HG03342 (cell line): ENCODE measurements at regions not wholly inside any gene's neighbourhood (a gene's known extent, or its start where the extent isn't known, plus 50 kb on each side); places are given as distances from the start of the nearest gene placed in this dataset.
A peak's percentile ranks its signal among the peaks of the same experiment; 100 is the strongest.

Experiments
- ATAC-seq: cut with Tn5 transposase; IDR thresholded peaks from one replicate; pipeline ENCODE4 v1.9.1; 2021; ENCODE audit warnings: mild to moderate bottlenecking, moderate library complexity; ENCODE audit not compliant: unreplicated experiment

DNA sequence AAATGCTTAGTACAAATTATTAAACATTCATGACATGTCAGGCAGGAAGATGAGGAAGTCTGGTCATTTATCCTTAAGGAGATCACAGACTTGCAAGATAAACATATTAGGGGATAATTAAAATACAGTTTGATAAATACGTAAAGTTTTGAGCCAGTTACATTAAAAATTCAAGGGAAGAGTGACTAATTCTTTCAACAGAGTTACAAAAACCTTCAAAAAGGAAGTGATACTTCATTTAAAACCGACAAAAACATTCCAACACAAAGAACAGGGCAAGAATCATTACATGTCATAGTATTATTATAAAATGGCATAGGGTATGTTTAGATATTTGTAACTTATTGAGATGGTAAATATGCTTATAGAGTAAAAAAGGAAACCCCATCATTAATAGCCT, 636.0 kb downstream of the NR4A2 start:
- no peak for ATAC-seq

GRCh38 chr2:155695505-155695904, 637.0 kb downstream of the NR4A2 start:
- ATAC-seq: no peak

DNA sequence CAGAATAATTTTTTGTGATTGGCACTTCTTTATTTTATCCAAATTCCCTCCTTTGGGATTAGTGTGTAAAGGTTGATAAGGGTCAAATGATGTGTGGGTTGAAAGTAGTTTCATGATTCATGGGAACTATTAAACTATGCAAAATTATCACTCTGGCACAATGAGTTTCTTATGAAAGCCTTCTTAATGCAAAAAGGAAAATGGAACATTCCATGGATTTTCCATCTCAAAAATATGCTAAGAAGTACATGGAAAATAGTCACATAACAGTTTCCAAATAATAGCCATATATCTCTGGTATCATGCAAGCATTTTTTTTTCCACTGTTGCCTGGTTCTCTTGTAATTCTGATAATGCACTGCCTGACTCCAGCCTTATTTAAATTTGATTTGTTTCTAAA, 639.7 kb downstream of the NR4A2 start:
- no peak for ATAC-seq

DNA sequence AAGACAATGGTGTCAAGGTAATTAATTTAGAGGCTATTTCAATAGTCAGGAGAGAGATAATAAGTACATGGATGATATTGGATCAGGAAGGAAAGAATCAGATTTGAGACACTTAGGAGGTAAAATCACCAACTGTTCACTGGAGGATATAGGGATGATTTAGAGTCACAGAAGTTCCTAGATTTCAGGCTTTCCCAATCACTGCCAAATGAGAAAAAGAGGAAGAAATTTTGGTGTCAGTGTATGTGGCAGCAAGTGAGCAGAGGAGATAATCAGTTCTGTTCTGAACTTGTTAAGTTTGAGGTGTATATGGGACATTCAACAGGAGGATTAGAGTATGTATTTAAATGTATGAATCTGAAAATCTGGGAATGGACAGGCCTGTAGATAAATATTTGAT, 640.4 kb downstream of the NR4A2 start:
- no peak for ATAC-seq

DNA sequence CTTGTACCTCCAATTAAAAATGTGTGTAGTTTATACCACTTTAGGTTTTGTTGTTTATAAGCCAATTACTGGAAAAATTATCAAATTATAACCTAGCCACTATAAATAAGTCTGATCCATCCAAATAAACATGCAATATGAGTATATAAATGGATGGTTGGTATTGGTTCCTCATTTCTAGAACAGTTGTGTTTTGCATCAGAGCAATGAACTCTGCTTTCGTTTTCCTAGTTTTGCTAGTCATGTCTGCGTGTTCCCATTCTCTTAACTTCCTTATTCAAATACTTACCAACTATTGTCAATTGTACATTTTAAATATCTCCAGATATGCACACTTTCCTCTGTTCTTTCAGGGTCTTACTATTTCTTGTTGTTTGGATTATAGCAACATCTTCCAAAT, 641.7 kb downstream of the NR4A2 start:
- peak; percentile 98 for ATAC-seq

- ATAC-seq: no peak
Observed at GRCh38 chr2:155689791-155690190, 642.7 kb downstream of the NR4A2 start.

- no peak for ATAC-seq
Observed at GRCh38 chr2:155687181-155687580, 645.3 kb downstream of the NR4A2 start.

GRCh38 chr2:155679647-155680046, 652.9 kb downstream of the NR4A2 start:
- peak; percentile 89 for ATAC-seq

- no peak for ATAC-seq
Observed at GRCh38 chr2:155675920-155676319, 656.6 kb downstream of the NR4A2 start.

GRCh38 chr2:155665704-155666103, 666.8 kb downstream of the NR4A2 start:
- no peak for ATAC-seq

- no peak for ATAC-seq
Observed at GRCh38 chr2:155663265-155663664, 669.3 kb downstream of the NR4A2 start.

- no peak for ATAC-seq
Observed at GRCh38 chr2:155662224-155662623, 670.3 kb downstream of the NR4A2 start.

GRCh38 chr2:155653176-155653575, 679.3 kb downstream of the NR4A2 start:
- no peak for ATAC-seq

DNA sequence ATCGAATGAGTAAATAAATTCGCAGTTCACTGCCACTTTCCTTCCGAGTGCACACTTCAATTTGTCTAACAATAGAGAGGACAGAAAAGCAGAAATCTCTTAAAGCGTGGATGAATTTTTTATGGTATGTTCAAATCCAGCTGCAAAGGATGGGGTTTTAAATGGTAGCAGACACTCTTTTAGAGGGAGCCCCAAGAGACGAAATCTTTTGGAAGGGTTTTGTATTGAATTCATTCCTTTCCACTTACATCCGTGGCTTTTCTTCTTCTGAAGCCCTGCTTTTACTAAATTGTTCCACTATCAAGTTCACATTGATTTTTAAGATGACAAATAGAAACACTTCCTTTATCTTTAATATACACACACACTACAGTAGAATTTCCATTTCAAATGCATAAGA, 680.7 kb downstream of the NR4A2 start:
- no peak for ATAC-seq

DNA sequence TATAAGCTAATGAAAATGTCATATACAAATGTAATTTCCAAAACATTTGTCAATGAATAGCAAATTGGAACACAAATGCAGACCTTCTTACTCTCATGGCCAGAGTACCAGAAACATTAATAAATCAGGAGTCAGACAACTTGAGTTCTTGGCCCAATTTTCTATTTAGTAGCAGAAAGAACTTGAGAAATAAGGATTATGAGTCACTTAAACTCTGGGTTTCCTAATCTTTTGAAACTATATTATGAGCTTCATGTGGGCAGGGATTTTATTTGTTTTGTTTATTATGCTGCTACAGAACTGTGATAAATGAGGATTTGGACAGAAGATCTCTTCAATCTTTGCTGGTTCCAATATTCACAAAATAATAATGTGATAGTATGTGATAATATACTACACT, 686.7 kb downstream of the NR4A2 start:
- no peak for ATAC-seq

- no peak for ATAC-seq
Observed at GRCh38 chr2:155643056-155643775, 689.3 kb downstream of the NR4A2 start.

DNA sequence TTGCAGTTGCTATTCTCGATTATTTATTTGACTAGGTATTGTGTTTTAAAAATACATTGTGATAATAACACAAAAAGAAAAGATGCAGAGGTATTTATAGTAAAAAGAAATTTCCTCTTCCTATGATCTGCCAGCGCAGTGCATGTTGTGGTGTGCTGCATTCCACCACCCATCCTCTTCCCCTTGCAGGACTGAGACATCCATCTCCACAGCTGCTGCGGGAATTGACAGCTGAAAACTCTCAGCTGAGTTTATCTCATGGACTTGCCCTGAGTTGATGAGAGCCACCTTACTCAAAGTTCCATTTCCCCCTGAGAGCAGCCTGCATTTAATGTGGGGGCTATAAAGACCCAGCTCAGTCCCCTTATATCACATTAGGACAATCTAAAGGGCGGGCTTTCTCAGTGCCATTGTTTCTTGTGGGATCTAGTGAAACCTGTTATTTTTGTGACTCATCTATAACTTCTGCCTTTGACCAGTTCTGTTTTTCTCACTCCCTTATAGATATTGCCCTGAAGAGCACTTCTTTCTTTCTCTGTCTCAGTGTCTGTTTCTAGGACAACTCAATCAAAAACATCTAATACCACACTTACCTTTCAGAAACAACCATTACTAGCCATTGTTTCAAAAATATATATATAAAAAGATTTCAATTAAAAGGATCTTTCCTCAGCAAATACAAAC, 698.5 kb downstream of the NR4A2 start:
- ATAC-seq: peak; percentile 93

DNA sequence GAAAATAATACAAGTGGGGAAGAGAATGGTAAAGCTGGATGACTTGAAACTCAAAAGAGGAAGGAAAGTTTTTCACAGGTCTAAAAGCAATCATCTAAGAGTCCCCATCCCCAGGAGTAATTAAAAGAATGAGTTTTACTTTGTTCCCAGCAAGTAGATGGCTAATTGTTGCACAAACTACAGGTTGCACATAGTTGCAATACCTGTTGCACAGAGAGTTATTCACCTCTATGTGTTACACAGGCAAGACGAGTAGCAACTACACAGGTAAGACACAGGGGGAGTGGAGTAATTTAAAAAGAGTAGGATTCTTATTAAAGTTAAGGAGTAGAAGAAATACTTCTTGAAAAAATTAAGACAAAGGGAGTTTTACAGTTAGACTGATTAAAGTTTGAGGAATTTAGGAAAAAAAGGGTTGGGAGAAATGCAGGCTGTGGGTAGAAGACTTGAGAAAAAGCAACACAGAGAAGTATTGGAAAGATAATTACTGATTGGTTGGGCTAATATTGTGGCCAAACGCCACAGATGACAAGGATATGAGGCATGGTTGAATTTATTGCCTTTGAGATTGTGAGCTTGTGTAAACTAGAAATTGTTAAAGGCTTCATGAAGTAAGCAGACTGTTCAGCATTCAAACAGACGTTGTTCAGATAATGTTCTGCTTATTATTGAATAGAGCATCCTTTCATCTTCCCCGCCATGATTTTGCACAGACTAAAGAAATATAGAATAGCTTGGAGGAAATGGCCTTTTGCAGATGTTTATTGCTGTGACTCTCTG, 699.3 kb downstream of the NR4A2 start:
- no peak for ATAC-seq

DNA sequence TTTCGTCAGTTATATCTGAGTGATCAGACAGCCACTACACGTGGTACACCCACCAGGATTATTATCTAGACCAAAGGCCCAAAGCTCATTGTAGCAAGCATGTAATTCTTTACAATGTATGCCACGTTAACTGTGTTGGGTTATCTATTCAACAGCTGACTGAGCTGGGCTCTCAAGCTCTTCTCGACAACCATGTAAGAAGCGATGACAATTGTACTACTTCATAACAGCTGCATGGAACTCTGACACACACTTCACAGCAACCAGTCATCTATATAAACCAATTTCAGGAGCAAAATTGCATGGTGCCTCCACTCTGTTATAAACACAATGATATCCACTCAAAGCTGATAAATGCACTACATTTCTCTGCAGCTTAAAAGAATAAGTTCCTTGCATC, 701.8 kb downstream of the NR4A2 start:
- no peak for ATAC-seq

GRCh38 chr2:155622443-155622842, 710.1 kb downstream of the NR4A2 start:
- ATAC-seq: no peak

DNA sequence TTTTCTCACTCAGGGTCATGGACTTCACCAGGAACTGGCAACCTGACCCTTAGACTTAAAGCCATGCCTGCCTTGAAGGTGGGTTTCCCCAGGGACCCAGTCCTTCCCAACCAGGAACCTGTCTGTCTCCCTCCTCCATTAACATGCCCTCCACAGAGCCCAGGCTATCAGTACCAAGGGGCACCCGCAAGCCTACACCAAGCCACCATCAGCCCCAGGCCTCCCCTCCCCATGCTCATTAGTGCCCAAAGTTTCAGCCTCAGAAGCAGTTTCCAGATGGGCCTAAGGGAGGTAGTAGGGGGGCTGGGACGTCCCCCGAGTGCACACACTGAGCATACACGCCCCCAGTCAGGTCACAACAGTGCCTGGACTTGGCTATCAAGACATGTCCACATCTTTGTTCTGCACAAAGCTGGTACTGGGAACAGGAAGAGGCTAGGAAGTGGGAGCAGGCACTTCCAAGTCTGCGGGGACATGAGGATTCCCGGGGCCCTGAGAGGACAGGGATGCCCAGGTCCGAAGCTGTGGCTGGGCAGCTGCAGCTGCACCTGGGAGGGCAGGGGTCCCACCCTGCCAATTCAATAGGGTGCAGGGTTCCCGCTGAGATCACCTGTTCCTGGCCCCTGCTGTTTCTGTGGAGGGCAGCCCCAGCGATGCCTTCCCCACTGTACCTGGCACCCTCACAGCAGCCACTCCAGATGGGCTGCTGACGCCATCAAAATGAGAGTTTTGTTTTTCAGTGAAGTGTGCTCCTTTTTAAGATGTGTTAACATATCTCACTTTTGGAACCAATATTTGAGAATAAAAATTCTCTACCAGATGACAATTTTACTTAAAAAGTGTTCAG, 731.4 kb downstream of the NR4A2 start:
- no peak for ATAC-seq
